ENCODE measurements at regions not wholly inside any gene's neighbourhood (a gene's known extent, or its start where the extent isn't known, plus 50 kb on each side); places are given as distances from the start of the nearest gene placed in this dataset.

GRCh38 chr21:38599381-38599975 lies 101.2 kb upstream of the ERG start:
- TF ChIP-seq, protein P1, sequence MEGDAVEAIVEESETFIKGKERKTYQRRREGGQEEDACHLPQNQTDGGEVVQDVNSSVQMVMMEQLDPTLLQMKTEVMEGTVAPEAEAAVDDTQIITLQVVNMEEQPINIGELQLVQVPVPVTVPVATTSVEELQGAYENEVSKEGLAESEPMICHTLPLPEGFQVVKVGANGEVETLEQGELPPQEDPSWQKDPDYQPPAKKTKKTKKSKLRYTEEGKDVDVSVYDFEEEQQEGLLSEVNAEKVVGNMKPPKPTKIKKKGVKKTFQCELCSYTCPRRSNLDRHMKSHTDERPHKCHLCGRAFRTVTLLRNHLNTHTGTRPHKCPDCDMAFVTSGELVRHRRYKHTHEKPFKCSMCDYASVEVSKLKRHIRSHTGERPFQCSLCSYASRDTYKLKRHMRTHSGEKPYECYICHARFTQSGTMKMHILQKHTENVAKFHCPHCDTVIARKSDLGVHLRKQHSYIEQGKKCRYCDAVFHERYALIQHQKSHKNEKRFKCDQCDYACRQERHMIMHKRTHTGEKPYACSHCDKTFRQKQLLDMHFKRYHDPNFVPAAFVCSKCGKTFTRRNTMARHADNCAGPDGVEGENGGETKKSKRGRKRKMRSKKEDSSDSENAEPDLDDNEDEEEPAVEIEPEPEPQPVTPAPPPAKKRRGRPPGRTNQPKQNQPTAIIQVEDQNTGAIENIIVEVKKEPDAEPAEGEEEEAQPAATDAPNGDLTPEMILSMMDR (IDR thresholded peaks at IDR 0.05), result no peak
- TF ChIP-seq ZFX (IDR thresholded peaks at IDR 0.05; ENCODE audit: borderline replicate concordance), result no peak
